Activated naive CD4-positive, alpha-beta T cell treated with anti-CD3 and anti-CD28 coated beads, Interleukin-2, amount 50 U/mL, for 72 hours (primary cell): ENCODE measurements at regions not wholly inside any gene's neighbourhood (a gene's known extent, or its start where the extent isn't known, plus 50 kb on each side); places are given as distances from the start of the nearest gene placed in this dataset.

Experiments used
- ATAC-seq, 2 donors: fragments of 150-1000 bp; cut with Tn5 transposase; 2 replicates each; pipeline ENCODE4 v1.10.0; 2021; ENCODE audit warnings: mild to moderate bottlenecking in 2 of 2, moderate library complexity in 2 of 2
- DNase-seq, 2 donors: peaks; one replicate each; pipeline ENCODE4 v3.0.0; 2021 to 2022; ENCODE audit warnings: low spot score in 2 of 2
- H3K27ac Mint-ChIP-seq, 2 donors: one replicate each; pipeline ENCODE4 v1.8.0; 2022; ENCODE audit warnings: mild to moderate bottlenecking in 2 of 2, mixed read lengths in 2 of 2
- H3K36me3 Mint-ChIP-seq, 2 donors: one replicate each; pipeline ENCODE4 v1.8.0; 2022; ENCODE audit warnings: mixed read lengths in 2 of 2
- H3K9me3 Mint-ChIP-seq, 2 donors: one replicate each; pipeline ENCODE4 v1.8.0; 2022; ENCODE audit warnings: mixed read lengths in 2 of 2

GRCh38 chr7:93048136-93048930, 69.4 kb downstream of the SAMD9 start:
- H3K36me3 Mint-ChIP-seq, result no peaks in the 10 kb centered on the region
- DNase-seq (no peak), ATAC-seq (no peak)
- H3K9me3 Mint-ChIP-seq, result no peaks in the 10 kb centered on the region
- no peak overlapping the region for H3K27ac Mint-ChIP-seq

GRCh38 chr7:93047514-93048099, 70.2 kb downstream of the SAMD9 start:
- ATAC-seq, result no peak
- H3K36me3 Mint-ChIP-seq, result no peaks in the 10 kb centered on the region
- no peak for DNase-seq
- H3K9me3 Mint-ChIP-seq, result no peaks in the 10 kb centered on the region
- H3K27ac Mint-ChIP-seq, result no peak overlapping the region

GRCh38 chr7:93046641-93047040, 71.1 kb downstream of the SAMD9 start:
- no peak for DNase-seq
- ATAC-seq, result no peak
- H3K36me3 Mint-ChIP-seq, result no peaks in the 10 kb centered on the region
- H3K9me3 Mint-ChIP-seq, result no peaks in the 10 kb centered on the region
- H3K27ac Mint-ChIP-seq, result no peak overlapping the region

- H3K9me3 Mint-ChIP-seq, result no peaks in the 10 kb centered on the region
- no peaks in the 10 kb centered on the region for H3K36me3 Mint-ChIP-seq
- no peak for DNase-seq
Measured at GRCh38 chr7:93044147-93044810, 73.5 kb downstream of the SAMD9 start.

GRCh38 chr7:93043385-93043985, 74.3 kb downstream of the SAMD9 start:
- Mint-ChIP-seq H3K27ac (no peak overlapping the region), H3K36me3 (no peaks in the 10 kb centered on the region), H3K9me3 (no peaks in the 10 kb centered on the region)
- DNase-seq, result no peak
- no peak for ATAC-seq

More at GRCh38 chr7:93044147-93044810, 73.5 kb downstream of the SAMD9 start:
- ATAC-seq, result no peak
- no peak overlapping the region for H3K27ac Mint-ChIP-seq

- ATAC-seq, result no peak
- Mint-ChIP-seq H3K9me3 (peaks cover 0 to 10% of the 10 kb centered on the region in 2 donors), H3K27ac (no peak overlapping the region), H3K36me3 (peaks cover 0 to 4% of the 10 kb centered on the region in 2 donors)
- DNase-seq, result no peak
Measured at GRCh38 chr7:93040355-93040754, 77.4 kb downstream of the SAMD9 start.

- Mint-ChIP-seq H3K9me3 (peaks cover 0 to 12% of the 10 kb centered on the region in 2 donors), H3K27ac (peak overlapping the region in 1 of 2 donors; percentile 53), H3K36me3 (peaks cover 0 to 10% of the 10 kb centered on the region in 2 donors)
- DNase-seq (no peak), ATAC-seq (no peak)
Measured at GRCh38 chr7:93039786-93040185, 78.0 kb downstream of the SAMD9 start.

GRCh38 chr7:93039282-93039681, 78.5 kb downstream of the SAMD9 start:
- H3K9me3 Mint-ChIP-seq, result peaks cover 0 to 12% of the 10 kb centered on the region in 2 donors
- DNase-seq (no peak), ATAC-seq (no peak)
- H3K27ac Mint-ChIP-seq, result peak overlapping the region in 1 of 2 donors; percentile 53
- H3K36me3 Mint-ChIP-seq, result peaks cover 0 to 15% of the 10 kb centered on the region in 2 donors

GRCh38 chr7:93036807-93037206, 81.0 kb downstream of the SAMD9 start:
- Mint-ChIP-seq H3K36me3 (peaks cover 1 to 37% of the 10 kb centered on the region in 2 donors), H3K27ac (peak overlapping the region; percentile 56 to 95), H3K9me3 (peaks cover 0 to 19% of the 10 kb centered on the region in 2 donors)
- peak; percentile 97 to 98 for ATAC-seq
- DNase-seq, result peak in 1 of 2 donors; percentile 49

GRCh38 chr7:93036149-93036640, 81.6 kb downstream of the SAMD9 start:
- DNase-seq, result no peak

GRCh38 chr7:93031795-93032194, 86.0 kb downstream of the SAMD9 start:
- ATAC-seq (no peak), DNase-seq (no peak)
- no peak overlapping the region for H3K27ac Mint-ChIP-seq
- peaks cover 17 to 65% of the 10 kb centered on the region in 2 donors for H3K36me3 Mint-ChIP-seq
- H3K9me3 Mint-ChIP-seq, result peaks cover 0 to 34% of the 10 kb centered on the region in 2 donors

More at GRCh38 chr7:93036149-93036640, 81.6 kb downstream of the SAMD9 start:
- peak; percentile 13 to 23 for ATAC-seq
- H3K9me3 Mint-ChIP-seq, result peaks cover 0 to 23% of the 10 kb centered on the region in 2 donors
- H3K27ac Mint-ChIP-seq, result peak overlapping the region; percentile 56 to 95
- peaks cover 4 to 43% of the 10 kb centered on the region in 2 donors for H3K36me3 Mint-ChIP-seq

- Mint-ChIP-seq H3K27ac (no peak overlapping the region), H3K9me3 (peaks cover 0 to 27% of the 10 kb centered on the region in 2 donors), H3K36me3 (peaks cover 17 to 64% of the 10 kb centered on the region in 2 donors)
- ATAC-seq, result no peak
- no peak for DNase-seq
Measured at GRCh38 chr7:93030605-93031225, 87.1 kb downstream of the SAMD9 start.

GRCh38 chr7:93029056-93029455, 88.7 kb downstream of the SAMD9 start:
- H3K9me3 Mint-ChIP-seq, result peaks cover 0 to 28% of the 10 kb centered on the region in 2 donors
- H3K27ac Mint-ChIP-seq, result no peak overlapping the region
- no peak for DNase-seq
- ATAC-seq, result no peak
- H3K36me3 Mint-ChIP-seq, result peaks cover 17 to 54% of the 10 kb centered on the region in 2 donors

- Mint-ChIP-seq H3K36me3 (peaks cover 17 to 51% of the 10 kb centered on the region in 2 donors), H3K9me3 (peaks cover 0 to 28% of the 10 kb centered on the region in 2 donors), H3K27ac (no peak overlapping the region)
- DNase-seq (no peak), ATAC-seq (no peak)
Measured at GRCh38 chr7:93028610-93029009, 89.2 kb downstream of the SAMD9 start.

- no peak overlapping the region for H3K27ac Mint-ChIP-seq
- DNase-seq (no peak), ATAC-seq (no peak)
- H3K36me3 Mint-ChIP-seq, result peaks cover 25 to 45% of the 10 kb centered on the region in 2 donors
- peaks cover 2 to 27% of the 10 kb centered on the region in 2 donors for H3K9me3 Mint-ChIP-seq
Measured at GRCh38 chr7:93027044-93027443, 90.7 kb downstream of the SAMD9 start.

GRCh38 chr7:93026425-93026824, 91.4 kb downstream of the SAMD9 start:
- ATAC-seq (no peak), DNase-seq (no peak)
- H3K36me3 Mint-ChIP-seq, result peaks cover 20 to 39% of the 10 kb centered on the region in 2 donors
- peaks cover 2 to 21% of the 10 kb centered on the region in 2 donors for H3K9me3 Mint-ChIP-seq
- no peak overlapping the region for H3K27ac Mint-ChIP-seq
